Mucosa of stomach (tissue), 1 donor: ENCODE measurements at regions not wholly inside any gene's neighbourhood (a gene's known extent, or its start where the extent isn't known, plus 50 kb on each side); places are given as distances from the start of the nearest gene placed in this dataset.

Experiments used
- H3K27me3 ChIP-seq: one replicate; pipeline ENCODE4 v1.7.0; 2013; ENCODE audit warnings: mild to moderate bottlenecking, low read length; ENCODE audit not compliant: control insufficient read depth, insufficient read depth
- H3K36me3 ChIP-seq: one replicate; pipeline ENCODE4 v1.7.0; 2013; ENCODE audit warnings: low read length; ENCODE audit not compliant: control insufficient read depth, insufficient read depth
- H3K4me1 ChIP-seq: one replicate; pipeline ENCODE4 v1.7.0; 2013; ENCODE audit warnings: mild to moderate bottlenecking, low read length; ENCODE audit not compliant: control insufficient read depth, insufficient read depth
- H3K4me3 ChIP-seq: one replicate; pipeline ENCODE4 v1.7.0; 2013; ENCODE audit warnings: low read length
- H3K9ac ChIP-seq: one replicate; pipeline ENCODE4 v1.7.0; 2013; ENCODE audit warnings: mild to moderate bottlenecking, low read length, moderate library complexity
- H3K9me3 ChIP-seq: one replicate; pipeline ENCODE4 v1.7.0; 2013; ENCODE audit warnings: mild to moderate bottlenecking, low read length, moderate library complexity; ENCODE audit not compliant: control insufficient read depth
- donor health status: Pancreatic carcinoma.

DNA sequence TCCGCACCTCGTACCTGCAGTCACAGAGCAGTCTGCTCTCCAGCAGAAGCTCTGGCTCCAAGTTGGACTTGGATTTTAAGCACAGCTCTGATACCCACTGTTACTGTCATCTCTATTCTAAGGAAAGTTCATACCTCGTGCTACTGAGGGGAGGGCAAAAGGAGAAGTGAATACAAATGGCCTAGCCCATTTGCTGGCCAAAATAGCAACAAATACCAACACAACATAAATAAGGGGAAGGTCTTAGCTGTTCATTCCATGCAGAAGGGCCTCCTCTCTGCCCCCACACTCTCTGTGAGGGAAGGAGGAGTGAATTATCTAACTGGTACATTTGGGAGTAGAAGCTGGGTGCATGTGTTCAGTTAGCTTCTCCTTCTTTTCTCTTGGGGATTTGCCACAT is 739.4 kb upstream of the RAB6C start:
- Histone ChIP-seq H3K4me3 (no peak overlapping the region), H3K36me3 (no peaks in the 10 kb centered on the region), H3K9ac (no peak overlapping the region), H3K27me3 (no peaks in the 10 kb centered on the region), H3K4me1 (no peaks in the 10 kb centered on the region), H3K9me3 (no peaks in the 10 kb centered on the region)

DNA sequence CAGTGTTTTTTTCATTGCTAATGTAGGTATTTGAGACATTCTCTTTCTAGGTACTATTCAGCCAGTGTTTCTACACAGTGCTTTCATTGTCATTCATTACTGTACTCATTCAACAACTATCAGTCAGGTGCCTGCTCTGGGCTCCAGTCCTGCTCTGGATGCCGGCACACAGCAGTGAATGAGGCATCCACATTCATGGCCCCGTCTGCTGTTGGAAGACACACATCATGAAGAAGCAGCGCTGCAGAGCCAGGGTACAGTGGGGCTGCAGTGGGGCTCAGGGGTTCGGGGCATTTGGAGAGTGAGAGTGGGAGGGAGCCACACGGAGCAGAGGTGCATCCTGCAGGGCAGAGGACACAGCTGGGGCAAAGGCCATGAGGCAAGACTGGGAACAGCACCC is 737.2 kb upstream of the RAB6C start:
- H3K9ac ChIP-seq: no peak overlapping the region
- H3K4me3 ChIP-seq: no peak overlapping the region
- no peaks in the 10 kb centered on the region for H3K36me3 ChIP-seq
- no peaks in the 10 kb centered on the region for H3K4me1 ChIP-seq
- H3K27me3 ChIP-seq: no peaks in the 10 kb centered on the region
- H3K9me3 ChIP-seq: no peaks in the 10 kb centered on the region

DNA sequence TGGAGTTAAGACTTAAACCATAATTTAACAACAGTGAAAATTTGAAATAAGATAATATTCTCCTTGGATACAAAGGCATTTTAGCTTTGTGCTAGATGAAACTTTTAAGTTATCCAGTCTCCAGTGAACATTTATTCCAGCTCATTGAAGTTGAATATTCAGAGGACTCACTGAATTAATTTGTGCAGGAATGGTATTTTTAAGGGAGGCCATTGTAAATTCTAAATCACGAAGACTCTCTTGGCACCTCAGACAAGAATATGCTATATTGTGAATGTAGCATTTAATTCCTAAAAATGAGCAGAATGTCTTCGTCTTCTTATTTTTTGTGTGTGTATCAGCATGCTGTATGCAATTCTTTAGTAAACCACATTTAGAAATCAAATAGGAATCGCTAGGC is 731.7 kb upstream of the RAB6C start:
- H3K36me3 ChIP-seq: no peaks in the 10 kb centered on the region
- no peak overlapping the region for H3K4me3 ChIP-seq
- no peak overlapping the region for H3K9ac ChIP-seq
- no peaks in the 10 kb centered on the region for H3K9me3 ChIP-seq
- H3K27me3 ChIP-seq: no peaks in the 10 kb centered on the region
- H3K4me1 ChIP-seq: no peaks in the 10 kb centered on the region

DNA sequence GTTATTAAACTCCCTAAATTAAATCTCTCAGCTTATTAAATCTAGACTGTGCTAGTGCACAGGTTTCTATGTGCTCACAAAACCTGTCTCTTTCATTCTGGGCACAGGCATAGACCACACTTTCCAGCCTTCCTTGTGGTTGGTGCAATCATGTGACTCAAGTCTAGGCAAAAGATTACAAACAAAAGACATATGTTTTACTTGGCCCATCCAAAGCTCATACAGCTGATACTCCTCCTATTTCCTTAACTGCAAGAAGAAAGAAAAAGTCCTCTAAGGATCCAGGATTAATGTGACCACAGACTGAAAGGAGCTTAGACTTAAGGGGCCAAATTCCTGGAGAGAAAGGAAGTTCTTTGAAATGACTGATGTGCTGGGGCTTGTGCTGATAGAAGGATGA is 731.3 kb upstream of the RAB6C start:
- Histone ChIP-seq H3K4me1 (no peaks in the 10 kb centered on the region), H3K27me3 (no peaks in the 10 kb centered on the region), H3K9me3 (no peaks in the 10 kb centered on the region), H3K4me3 (no peak overlapping the region), H3K36me3 (no peaks in the 10 kb centered on the region), H3K9ac (no peak overlapping the region)

DNA sequence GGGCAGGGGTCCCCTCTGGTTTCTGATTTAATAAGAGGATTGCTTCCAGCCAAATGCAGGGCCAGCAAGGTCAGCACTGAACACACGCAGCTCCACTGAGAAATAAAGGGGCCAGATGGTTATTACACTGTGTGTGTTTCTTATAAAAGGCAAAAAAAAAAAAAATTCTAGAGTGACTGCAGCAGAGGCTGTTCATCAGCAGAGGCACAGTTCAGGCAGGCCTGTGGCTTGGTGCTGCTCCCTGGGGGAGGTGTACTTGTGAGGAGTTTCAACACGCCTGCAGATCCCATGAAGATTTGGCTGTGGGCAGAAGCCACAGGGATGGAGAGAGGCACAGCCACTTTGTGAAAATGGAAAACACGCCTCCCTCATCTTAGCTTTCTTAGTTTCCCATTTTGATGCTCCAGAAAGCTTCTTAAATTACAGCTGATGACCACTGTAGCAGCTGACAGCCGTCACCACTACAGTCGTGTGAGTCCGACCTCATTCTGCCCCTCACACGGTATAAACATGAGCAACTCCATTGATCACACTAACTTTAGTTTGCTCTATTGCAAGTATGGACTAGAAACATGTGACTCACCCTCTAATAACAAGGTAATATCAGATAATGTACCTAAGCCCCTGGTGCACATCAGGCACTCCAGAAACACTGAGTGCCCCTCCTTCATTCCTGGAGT is 726.5 kb upstream of the RAB6C start:
- no peaks in the 10 kb centered on the region for H3K4me1 ChIP-seq
- no peak overlapping the region for H3K9ac ChIP-seq
- H3K36me3 ChIP-seq: no peaks in the 10 kb centered on the region
- H3K9me3 ChIP-seq: no peaks in the 10 kb centered on the region
- H3K4me3 ChIP-seq: no peak overlapping the region
- H3K27me3 ChIP-seq: no peaks in the 10 kb centered on the region

DNA sequence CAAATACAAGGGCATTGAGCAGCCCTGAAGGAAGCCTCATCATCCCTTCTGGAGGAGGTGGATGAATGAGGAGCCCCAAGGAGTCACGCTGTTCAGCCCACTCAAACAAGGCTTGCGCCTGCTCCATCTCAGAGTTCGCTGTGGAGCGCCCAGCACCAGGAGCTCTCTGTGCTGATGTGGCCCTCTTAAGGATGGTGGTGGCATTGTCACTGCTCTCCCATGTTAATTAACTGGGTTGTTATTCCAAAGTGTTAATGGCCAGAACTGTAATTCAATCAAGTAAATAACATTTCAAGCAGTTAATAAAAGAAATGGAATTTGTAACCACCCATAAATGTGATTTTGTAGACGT is 726.0 kb upstream of the RAB6C start:
- no peaks in the 10 kb centered on the region for H3K36me3 ChIP-seq
- H3K4me1 ChIP-seq: no peaks in the 10 kb centered on the region
- H3K9ac ChIP-seq: no peak overlapping the region
- H3K9me3 ChIP-seq: no peaks in the 10 kb centered on the region
- H3K27me3 ChIP-seq: no peaks in the 10 kb centered on the region
- H3K4me3 ChIP-seq: no peak overlapping the region

DNA sequence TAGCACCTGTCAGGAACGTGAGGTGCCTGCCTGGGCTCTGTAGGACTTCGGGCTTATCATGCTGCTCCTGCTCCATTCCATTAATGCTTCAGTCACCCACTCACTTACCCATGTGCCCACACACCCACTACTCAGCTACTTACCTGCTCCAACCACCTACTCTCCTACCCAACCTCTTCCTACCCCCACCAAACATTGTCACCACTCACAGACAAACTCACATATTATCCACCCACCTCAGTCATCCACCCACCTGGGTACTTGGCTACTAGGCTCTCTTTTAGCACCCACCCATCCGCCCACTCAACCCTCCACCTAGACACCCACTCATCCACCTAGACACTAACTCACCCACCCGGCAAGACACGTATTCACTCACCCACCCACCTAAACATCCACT is 724.7 kb upstream of the RAB6C start:
- H3K27me3 ChIP-seq: no peaks in the 10 kb centered on the region
- no peak overlapping the region for H3K4me3 ChIP-seq
- H3K9me3 ChIP-seq: no peaks in the 10 kb centered on the region
- no peak overlapping the region for H3K9ac ChIP-seq
- H3K36me3 ChIP-seq: no peaks in the 10 kb centered on the region
- H3K4me1 ChIP-seq: no peaks in the 10 kb centered on the region

DNA sequence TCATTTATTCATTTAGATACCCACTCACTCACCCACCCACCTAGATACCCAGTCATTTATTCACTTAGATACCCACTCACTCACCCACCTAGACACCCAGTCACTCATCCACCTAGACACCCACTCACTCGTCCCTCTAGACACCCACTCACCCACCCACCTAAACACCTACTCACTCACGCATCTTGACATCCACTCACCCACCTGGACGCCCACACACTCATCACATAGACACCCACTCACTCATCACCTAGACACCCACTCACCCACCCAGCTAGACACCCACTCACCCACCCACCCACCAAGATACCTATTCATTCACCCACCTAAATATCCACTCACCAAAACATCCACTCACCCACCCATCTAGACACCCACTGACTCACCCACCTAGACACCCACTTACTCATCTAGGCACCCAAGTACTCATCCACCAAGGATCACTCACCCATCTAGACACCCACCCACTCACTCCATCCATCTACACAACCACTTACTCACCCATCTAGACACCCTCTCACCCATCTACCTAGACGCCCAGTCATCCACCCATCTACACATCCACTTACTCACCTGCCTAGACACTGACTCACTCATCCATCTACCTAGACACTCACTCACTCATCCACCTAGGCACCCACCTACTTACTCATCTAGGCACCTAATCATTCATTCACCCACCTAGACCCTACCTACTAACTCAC is 723.7 kb upstream of the RAB6C start:
- no peaks in the 10 kb centered on the region for H3K36me3 ChIP-seq
- H3K4me1 ChIP-seq: no peaks in the 10 kb centered on the region
- no peaks in the 10 kb centered on the region for H3K9me3 ChIP-seq
- H3K9ac ChIP-seq: no peak overlapping the region
- H3K27me3 ChIP-seq: no peaks in the 10 kb centered on the region
- no peak overlapping the region for H3K4me3 ChIP-seq

DNA sequence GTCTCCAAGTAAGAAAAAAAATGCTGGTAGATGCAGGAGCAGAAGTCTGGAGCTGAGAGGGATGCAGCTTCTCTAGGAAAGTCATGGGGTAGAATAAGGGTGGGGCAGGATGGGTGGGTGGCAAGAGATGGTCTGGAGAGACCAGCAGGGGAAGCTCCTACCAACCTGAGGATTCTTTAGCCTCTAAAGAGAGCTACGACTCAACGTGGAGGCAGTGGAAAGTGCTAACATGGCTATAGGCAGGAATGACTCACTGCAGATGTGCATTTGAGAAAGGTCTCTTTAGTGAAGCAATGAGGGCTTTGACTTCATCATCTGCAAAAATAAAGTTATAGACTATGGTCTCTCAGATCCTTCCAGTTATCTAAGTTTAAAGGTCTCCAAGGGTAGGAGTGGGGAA is 722.8 kb upstream of the RAB6C start:
- Histone ChIP-seq H3K27me3 (no peaks in the 10 kb centered on the region), H3K9me3 (no peaks in the 10 kb centered on the region), H3K9ac (no peak overlapping the region), H3K4me1 (no peaks in the 10 kb centered on the region), H3K4me3 (no peak overlapping the region), H3K36me3 (no peaks in the 10 kb centered on the region)

DNA sequence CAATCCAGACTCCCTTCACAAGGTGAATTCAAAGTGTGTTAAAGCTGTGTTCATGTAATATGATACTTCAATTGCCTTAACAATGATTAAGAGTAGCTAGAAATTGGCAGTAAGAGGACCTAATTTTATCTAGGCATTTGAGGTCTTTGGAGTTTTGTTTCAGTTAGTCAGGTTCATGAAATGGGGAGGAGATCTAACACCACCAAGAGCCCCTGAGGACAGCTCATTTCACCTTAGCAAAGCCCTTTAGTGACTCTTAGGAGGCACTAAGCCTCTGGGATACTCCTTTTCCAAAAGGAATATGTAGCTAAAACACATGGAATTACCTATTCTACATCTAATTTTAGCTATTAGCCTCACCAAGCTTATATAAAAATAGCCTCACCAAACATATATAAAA is 716.5 kb upstream of the RAB6C start:
- no peaks in the 10 kb centered on the region for H3K9me3 ChIP-seq
- H3K27me3 ChIP-seq: no peaks in the 10 kb centered on the region
- H3K9ac ChIP-seq: no peak overlapping the region
- no peak overlapping the region for H3K4me3 ChIP-seq
- no peaks in the 10 kb centered on the region for H3K4me1 ChIP-seq
- H3K36me3 ChIP-seq: no peaks in the 10 kb centered on the region

DNA sequence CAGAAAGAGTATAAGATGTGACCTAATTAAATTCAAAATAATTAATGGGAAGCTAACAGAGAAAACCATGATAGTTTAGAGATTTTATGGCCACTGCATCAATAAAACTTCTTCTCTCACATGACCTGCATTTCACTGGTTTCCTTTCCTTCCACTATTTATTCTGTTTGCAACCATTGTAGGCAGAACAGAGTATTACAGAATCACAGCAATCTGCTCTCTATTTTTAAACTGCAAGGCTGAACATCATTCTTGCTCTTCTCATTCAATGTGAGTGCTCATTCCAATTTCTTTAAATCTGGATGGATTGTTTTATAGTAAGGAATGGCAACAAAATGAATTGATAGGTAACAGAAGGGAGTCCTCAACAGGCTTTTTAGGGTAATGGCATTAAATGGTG is 715.5 kb upstream of the RAB6C start:
- H3K9ac ChIP-seq: no peak overlapping the region
- H3K27me3 ChIP-seq: no peaks in the 10 kb centered on the region
- no peaks in the 10 kb centered on the region for H3K36me3 ChIP-seq
- H3K4me3 ChIP-seq: no peak overlapping the region
- H3K4me1 ChIP-seq: no peaks in the 10 kb centered on the region
- H3K9me3 ChIP-seq: no peaks in the 10 kb centered on the region

DNA sequence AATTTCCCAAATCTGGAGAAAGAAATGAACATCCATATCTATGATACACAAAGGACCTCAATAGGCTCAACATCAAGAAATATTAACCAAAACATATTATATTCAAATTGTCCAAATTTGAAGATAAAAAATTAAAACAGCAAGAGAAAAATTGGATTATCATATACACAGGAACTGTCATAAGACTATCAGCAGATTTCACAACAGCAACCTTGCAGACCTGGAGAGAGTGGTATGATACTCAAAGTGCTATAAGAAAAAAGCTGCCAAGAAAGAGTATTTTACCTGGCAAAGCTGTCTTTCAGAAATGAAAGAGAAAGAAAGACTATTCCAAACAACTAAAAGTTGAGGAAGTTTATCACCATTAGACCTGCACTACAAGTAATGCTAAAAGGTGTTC is 711.9 kb upstream of the RAB6C start:
- Histone ChIP-seq H3K36me3 (no peaks in the 10 kb centered on the region), H3K4me1 (no peaks in the 10 kb centered on the region), H3K9ac (no peak overlapping the region), H3K27me3 (no peaks in the 10 kb centered on the region), H3K9me3 (no peaks in the 10 kb centered on the region), H3K4me3 (no peak overlapping the region)
